Stimulated activated CD8-positive, alpha-beta memory T cell treated with anti-CD3 and anti-CD28 coated beads, Interleukin-7, amount 100 ng/mL, for 4 hours (primary cell): ENCODE measurements at regions not wholly inside any gene's neighbourhood (a gene's known extent, or its start where the extent isn't known, plus 50 kb on each side); places are given as distances from the start of the nearest gene placed in this dataset.

Experiments used
- DNase-seq, 2 donors: peaks; one replicate each; pipeline ENCODE4 v3.0.0-alpha.2; 2020; ENCODE audit warnings: low read depth in 2 of 2

DNA sequence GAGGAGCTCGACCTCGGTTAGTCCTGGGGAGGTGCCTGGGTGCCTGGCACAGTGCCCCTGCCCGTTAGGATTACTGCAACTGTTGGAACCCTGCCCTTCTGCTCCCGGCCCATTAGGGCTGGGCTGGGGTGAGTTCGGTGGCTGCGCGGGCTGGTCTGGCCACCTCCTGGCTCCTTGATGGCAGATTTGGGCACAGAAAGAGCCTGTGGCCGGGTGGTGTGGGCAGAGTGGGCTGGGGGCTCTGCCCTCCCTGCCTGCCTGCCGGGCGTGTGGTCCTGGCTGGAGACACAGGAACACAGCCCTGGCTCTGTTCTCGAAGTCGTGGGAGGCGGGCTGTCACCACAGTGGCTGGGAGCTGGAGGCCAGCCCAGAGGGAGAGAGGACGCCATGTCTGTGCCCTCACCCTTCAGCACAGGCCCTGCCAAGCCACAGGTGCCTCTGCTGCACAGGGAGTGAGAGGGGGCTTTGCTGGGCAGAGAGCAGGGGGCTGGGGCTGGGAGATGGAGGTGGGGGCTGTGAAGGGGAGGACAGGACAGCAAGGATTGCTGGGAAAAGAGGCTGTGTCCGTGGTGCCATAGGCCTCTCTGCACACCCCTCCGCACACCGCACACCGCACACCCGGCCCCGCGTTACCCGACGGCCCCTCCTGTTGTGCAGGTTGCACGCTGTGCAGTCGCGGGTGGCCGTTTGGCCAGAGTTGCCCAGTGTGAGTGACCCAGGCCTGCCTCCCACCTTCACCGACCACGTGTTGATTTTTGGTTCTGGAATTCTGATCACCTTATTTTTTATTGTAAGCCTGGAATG is 236.6 kb upstream of the GSE1 start:
- DNase-seq, result no peak

DNA sequence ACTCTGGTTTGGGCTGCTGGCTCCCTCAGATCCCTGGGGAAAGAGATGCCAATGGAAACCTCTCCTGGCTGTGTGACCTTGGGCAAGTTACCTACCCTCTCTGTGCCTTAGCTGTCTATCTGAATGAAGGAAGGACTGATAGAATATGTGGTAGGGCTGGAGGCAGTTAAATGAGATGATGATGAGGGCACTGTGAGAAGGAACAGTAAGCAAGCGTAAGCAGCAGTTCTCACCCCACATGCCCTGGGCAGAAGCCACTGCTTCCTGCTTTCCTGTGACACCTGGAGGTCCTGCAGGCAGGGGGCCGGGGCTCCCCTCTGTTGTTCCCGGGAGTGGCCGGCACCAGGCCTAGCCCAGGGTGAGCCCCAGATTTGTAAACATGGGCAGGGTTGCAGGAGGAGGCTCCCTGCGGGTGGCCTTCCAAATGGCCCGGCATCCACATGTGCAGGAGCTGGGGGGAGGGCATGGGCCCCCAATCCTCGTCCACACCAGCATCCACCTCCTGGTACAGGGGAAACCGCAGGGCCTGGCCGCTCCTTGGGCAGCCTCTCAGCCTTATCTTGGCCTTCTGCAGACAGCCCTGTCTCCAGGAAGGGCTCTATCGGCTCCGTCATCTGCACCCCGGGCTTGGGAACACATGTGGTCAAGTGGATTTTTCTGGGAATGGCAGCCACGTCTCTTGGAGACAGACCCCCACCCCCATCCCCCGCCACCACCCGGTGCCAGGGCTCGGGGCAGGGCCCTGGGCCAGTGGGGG is 235.6 kb upstream of the GSE1 start:
- no peak for DNase-seq

DNA sequence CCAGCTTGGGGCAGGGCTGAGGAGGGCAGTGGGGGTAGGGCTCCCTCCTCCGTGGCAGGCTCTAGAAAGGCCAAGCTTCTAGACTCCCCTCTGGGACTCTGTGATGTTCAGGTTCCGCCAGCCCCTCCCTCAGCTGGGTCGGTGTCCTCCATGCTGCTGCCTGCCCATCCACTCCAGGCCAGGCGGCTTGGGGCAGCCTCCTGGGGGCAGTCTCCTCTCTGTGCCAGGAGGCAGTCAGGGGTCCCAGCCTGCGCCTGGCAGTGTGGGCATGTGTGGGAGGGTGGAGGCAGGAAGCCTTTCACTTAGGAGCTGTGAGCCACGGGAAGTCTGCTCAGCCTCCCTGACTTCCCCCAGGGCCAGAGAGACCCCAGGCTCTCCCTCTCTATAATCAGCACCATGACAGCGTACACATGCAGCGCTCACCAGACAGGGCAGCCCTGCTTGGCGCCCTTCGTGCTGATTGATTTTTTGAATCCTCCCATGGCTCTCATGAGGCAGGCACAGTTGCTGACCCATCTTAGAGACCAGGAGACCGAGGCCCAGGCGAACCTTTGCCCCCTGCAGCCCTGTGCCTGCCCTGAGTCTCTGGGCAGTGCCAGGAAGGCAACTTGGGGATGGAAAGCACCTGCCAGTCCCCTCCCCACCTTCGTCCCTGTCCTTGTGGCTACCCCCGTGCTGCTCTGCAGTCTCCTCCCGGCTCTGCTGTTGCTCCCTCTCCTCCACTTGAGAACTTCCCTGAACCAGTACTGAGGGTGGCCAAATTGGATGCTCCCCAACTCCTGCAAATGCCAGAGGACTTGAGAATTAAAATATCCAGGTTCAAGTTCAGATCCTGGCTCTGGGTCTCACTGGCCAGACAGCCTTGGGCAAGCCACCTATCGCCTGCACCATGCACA is 234.7 kb upstream of the GSE1 start:
- no peak for DNase-seq

- no peak for DNase-seq
Measured at GRCh38 chr16:85379041-85380001, 233.8 kb upstream of the GSE1 start.

GRCh38 chr16:85380002-85380395 is 233.1 kb upstream of the GSE1 start:
- no peak for DNase-seq

GRCh38 chr16:85380905-85381737 is 232.0 kb upstream of the GSE1 start:
- no peak for DNase-seq

DNA sequence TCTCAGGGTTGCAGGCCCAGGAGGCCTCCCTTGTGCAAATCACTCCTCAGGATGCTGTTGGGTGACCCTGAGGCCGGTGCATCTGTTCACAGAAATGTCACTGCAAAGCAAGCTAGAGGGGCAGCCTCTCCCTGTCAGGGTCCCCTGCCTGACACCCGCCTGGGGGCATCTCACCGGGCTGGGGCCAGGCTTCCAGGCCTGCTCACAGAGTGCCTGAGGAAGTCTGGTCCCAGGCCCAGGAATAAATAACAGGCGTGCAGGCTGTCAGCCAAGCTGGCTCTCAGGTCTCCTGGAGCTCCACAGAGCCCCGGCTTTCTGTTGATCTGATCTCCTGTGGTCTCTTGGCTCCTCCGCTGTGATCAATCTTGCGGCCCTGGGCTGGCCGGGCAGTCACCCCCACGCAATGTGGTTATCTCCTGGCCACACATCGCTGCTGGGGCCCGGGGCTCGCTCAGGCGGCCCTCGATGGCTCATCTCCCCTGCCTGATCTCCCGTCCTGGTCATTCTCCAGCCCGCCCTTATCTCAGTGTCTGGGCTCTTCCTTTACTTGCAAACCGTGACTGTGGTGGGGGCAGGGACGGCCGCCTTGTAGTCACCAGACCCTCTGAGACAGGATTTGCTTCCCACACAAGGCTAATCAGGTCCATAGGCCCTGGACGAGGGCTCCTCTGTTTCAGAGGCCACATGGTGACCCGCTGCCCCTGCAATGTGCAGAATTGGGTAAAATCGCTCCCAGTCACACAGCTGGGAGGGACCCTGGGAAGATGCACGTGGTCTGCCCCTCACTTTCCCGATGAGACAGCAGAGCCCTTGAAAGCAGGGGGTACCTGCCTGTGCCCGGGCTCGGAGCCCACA is 231.2 kb upstream of the GSE1 start:
- DNase-seq, result no peak

DNA sequence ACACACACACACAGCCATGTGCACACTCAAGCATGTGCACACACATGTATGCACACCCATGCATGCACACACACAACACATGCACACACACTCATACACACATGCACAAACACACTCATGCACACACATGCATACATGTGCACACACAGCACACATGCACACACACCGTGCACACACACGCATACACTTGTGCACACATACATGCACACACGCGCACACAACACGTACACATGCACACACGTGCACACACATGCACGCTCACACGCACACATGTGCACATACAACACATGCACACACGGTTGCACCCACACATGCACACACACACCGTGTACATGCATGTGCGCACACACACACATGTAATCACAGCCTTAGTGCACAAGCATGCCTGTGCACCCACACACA is 230.4 kb upstream of the GSE1 start:
- no peak for DNase-seq

GRCh38 chr16:85383836-85384832 is 229.0 kb upstream of the GSE1 start:
- DNase-seq, result no peak

DNA sequence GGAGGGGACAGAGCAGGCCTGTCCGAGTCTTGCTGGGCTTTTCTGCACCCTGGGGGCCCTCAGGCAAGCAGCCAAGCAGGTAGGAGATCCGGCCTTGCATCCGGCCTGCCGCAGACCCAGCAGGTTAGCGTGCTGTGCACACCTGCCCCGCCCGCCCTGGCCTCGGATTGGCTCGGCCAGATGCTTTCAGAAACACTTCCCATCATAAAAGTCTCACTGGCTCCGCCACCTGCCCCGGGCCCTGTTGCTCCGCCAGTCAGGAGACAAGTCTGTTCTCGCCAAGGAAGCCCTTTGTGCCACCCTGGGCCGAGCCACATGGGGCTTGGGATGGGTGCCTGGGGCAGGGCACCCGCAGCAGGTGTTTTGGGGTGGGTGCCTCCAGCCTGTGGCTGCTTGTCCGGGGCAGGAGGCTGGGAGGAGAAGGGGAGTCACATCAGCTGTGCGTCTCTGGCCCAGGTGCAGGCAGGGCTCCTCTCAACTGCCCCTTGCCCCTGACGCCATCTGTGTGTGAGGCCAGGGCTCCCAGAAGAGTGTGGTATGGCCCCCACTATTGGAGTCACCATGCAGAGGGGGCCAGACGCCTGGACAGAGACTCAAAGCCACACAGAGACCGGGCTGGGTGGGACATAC is 228.2 kb upstream of the GSE1 start:
- no peak for DNase-seq

DNA sequence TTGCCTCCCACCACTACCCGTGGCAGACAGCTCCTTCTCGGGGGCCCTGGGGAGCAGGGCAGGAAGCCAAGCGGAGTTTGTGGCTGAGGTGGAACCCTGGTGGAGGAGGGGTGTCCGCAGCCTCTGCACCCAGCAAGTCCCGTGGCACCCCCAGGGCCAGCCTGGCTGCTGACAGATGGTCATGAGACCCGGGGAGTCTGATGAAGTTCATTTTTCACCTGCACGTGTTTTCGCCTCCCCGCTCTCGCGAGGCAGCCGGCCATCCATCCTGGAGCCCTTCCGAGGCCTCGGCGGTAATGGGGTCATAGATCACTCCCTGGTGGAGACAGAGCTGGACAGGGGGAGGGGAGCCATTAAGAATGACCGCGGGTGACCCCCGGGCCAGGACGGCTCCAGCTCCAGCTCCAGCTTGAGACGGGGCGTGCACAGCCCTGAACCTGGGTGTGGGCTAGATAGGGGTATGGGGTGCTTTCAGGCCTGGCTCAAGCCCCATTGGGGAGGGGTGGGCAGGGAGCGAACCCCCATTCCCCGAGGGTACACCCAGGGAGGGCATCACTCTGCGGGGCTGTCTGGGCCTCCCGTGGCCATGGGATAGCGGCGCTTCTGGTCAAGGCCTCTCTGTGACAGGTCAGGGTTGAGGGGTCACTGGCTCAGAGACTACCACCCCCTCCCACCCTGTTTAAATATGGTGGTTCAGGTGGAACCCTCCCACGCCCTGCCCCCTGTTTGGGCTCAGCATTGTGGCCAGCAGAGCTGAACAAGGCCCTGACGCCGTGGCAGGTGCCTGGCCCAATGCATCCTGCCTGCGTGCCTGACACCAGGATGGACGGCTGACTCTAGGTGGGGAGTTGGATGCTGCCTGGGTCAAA is 227.4 kb upstream of the GSE1 start:
- DNase-seq, result no peak

DNA sequence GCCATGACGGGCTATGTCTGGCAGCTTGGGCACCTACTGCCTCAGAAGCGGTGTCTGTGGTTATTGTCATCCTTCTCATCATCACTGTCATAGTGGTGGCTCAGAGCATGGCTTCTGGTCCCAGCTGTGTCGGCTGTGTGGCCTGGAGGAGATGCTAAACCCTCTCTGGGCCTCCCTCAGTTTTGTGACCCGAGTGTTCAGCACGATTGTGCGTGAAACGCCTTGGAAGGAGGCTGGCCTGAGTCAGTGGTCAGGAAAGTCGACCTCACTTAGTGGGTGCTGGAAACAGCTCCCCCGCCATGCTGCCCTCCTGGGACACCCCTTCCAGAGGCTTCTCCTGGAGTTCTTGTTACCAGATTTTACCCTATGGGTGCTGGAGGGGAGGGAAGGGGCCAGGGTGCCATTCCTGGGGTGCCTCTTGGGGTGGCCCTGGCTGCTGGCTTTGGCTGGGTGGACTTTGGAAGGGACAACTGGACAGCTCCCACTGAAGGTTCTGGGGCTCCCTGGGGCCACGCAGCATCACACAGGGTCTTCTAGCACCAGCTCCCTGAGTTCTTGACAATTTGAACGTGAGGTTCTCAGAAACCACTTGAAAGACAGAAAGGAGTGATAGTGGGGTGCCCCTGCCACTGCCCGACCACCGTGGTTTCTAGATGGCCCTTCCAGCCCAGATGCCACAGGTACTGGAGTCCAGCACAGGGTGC is 226.5 kb upstream of the GSE1 start:
- DNase-seq, result no peak

DNA sequence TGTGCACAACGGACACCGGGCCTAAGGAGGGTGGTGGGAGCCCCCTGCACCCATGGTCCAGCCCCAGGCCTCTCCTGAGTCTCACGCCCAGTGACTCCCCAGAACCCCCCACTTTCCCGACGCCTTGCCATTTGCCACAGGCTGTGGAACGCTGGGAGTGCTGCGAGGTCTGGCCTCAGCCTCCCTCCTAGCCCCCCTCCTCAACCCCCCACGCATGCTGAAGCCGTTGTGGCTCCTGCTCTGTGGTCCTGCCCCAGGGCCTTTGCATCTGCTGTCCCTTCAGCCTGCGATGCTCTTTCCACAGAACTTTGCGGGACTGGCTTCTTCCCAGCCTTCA is 226.0 kb upstream of the GSE1 start:
- DNase-seq, result no peak

- no peak for DNase-seq
Measured at GRCh38 chr16:85387731-85388295, 225.3 kb upstream of the GSE1 start.

GRCh38 chr16:85389679-85390470 is 223.2 kb upstream of the GSE1 start:
- DNase-seq, result no peak
